ELR (cell line): ENCODE measurements at regions not wholly inside any gene's neighbourhood (a gene's known extent, or its start where the extent isn't known, plus 50 kb on each side); places are given as distances from the start of the nearest gene placed in this dataset.
"Not testable (repeated sequence)": the region's sequence is repeated elsewhere in the genome, so short reads cannot be mapped to it uniquely, and the experiment has no call there.

Experiments used
- DNase-seq: peaks from one replicate; pipeline ENCODE4 v3.0.0-alpha.2; 2015; ENCODE audit warnings: low read depth

DNA sequence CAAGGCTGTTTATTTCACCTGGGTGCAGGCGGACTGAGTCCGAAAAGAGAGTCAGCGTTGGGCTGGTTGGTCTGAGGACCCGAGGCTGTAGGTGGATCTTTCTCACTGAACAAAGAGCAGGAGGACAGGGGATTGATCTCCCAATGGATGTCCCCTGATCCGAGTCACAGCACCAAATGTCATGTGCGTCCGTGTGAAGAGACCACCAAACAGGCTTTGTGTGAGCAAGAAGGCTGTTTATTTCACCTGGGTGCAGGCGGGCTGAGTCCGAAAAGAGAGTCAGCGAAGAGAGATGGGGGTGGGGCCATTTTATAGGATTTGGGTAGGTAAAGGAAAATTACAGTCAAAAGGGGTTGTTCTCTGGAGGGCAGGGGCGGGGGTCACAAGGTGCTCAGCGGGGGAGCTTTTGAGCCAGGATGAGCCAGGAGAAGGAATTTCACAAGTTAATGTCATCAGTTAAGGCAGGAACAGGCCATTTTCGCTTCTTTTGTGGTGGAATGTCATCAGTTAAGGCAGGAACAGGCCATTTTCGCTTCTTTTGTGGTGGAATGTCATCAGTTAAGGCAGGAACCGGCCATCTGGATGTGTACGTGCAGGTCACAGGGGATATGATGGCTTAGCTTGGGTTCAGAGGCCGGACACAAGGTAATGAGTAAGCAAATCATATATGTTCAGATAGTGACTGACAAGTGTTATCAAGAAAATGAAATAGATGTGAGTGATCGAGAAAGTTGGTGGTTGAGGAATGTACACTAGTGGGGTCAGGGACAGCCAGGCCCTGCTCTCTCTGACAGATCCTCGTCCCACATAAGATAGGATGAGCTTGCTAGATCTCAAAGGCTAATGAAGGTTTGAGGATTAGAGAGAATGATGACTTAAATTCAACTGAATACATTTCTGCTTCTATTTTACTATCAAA lies 760.0 kb downstream of the KCNT2 start:
- DNase-seq: not testable (repeated sequence)

GRCh38 chr1:195831789-195832188 lies 776.5 kb downstream of the KCNT2 start:
- DNase-seq: no peak

DNA sequence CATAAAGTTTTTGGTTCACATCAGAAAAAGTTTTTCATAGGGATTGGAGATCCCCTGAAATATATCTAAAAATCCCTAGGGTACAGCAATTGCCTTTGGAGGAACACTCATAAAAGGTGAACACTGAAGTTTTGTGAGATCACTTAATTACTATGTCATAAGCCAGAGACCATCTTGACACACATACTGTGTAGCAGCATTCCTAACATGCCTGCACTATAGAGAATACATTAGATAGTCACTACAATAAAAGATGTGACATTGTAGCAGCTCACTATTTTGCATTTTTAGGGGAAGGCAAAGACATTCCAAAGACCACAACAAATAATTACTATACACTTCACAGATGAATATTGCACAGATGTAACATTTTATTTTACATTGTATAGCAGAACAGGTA lies 779.9 kb downstream of the KCNT2 start:
- DNase-seq: no peak

DNA sequence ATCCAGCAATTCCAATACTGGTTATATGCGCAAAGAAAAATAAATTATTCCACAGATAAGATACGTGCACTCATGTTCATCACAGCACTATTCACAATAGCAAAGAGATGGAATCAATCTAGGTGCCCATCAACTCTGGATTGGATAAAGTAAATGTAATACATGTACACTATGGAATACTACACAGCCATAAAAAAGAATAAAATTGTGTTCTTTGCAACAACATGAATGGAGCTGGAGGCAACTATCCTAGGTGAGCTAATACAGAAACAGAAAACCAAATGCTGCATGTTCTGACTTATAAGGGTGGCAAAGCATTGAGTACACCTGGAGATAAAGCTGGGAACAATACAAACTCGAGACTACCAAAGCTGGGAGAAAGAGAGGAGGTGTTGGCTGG lies 787.3 kb downstream of the KCNT2 start:
- DNase-seq: no peak

DNA sequence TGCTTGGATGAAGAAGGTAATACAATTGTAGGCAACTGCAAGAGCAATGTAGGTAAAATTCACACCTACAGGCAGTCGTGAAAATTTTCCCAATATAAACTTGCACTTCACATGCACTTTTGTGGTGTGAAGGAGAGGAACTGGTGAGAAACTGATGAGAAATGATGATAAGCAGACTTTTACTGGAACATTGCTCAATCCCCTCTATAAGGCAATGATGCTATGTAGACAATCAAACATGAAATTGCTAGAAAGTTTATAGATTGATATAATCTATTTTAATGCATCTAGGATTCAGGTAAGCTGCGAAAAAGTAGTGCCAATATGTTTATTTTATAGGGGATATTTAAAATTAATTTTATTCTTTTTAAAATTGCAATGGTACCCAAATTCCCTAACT lies 802.2 kb downstream of the KCNT2 start:
- DNase-seq: no peak

- peak; percentile 20 for DNase-seq
These were observed 803.7 kb downstream of the KCNT2 start for GRCh38 chr1:195804547-195804946.

DNA sequence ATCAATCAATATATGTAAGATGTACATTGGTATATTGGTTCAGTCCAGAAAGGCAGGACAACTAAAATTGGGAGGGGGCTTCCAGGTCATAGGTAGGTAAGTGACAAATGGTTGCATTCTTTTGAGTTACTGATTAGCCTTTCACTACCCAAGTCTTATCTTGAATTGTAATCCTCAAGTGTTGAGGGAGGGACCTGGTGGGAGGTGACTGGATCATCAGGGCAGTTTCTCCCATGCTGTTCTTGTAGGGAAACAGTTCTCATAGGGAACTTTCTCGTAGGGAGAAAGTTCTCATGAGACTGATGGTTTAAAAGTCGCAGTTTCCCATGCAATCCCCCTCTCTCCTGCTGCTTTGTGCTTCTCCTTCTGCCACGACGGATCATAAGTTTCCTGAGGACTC lies 809.2 kb downstream of the KCNT2 start:
- DNase-seq: no peak

DNA sequence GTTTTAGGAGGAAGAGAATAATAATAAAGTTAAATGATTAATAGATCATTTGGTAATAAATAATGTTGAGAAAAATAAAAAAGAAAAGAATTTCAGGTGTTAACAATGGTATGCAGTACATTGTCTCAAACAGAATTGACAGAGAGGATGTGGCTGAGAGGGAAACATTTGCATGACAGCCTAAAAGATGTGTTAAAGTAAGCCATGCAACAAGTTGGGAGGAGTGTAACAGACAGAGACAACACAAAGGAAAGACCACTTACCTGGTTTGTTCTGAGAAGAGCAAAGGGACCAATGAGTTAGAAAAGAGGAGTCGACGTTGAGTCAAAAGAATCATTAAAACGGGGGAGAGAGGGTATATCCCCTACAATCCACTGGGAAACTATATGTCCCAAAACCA lies 814.0 kb downstream of the KCNT2 start:
- no peak for DNase-seq

GRCh38 chr1:195791796-195792195 lies 816.4 kb downstream of the KCNT2 start:
- peak; percentile 5 for DNase-seq

DNA sequence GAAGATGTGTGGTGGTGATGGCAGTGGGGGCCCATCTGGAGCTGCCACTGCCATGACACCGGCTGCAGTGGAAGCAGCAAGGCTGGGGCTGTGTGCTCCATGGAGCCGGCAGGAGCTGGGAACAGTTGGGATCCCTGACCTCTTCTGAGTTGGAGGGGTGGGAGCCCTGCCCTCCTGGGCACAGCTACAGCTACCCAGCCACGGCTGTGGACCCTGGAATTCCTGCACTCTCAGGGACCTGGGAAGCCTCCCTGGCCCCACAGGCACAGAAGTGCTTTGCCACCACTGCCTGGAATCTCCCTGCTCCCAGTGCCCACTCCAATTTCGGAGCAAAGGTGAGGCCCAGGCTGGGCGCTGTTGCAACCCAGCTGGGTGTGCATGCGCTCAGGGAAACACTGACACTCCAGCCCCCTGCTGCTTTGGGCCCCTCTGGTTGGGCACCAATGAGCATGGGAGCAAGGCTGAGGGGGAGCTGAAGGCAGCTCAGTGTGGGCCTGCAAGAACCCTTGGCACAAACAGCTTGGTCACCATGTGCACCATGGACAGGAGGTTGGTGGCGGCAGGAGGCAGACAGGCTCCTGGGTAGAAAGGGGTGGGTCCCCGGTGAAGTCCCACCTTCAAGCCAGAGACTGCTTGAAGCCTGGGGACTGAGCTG lies 817.6 kb downstream of the KCNT2 start:
- no peak for DNase-seq

GRCh38 chr1:195789321-195789720 lies 818.9 kb downstream of the KCNT2 start:
- no peak for DNase-seq

DNA sequence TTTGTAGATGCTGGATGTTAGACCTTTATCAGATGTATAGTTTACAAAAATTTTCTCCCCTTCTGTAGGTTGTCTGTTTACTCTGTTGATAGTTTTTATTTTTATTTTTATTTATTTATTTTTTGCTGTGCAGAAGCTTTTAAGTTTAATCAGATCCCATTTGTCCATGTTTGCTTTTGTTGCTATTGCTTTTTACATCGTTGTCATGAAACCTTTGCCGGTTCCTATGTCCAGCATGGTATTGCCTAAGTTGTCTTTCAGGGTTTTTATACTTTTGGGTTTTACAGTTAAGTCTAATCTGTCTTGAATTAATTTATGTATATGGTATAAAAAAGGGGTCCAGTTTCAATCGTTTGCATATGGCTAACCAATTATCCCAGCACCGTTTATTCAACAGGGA lies 819.5 kb downstream of the KCNT2 start:
- no peak for DNase-seq

GRCh38 chr1:195785830-195786229 lies 822.4 kb downstream of the KCNT2 start:
- no peak for DNase-seq

GRCh38 chr1:195773931-195774330 lies 834.3 kb downstream of the KCNT2 start:
- DNase-seq: no peak

- no peak for DNase-seq
These were observed 838.8 kb downstream of the KCNT2 start for GRCh38 chr1:195769461-195769860.

DNA sequence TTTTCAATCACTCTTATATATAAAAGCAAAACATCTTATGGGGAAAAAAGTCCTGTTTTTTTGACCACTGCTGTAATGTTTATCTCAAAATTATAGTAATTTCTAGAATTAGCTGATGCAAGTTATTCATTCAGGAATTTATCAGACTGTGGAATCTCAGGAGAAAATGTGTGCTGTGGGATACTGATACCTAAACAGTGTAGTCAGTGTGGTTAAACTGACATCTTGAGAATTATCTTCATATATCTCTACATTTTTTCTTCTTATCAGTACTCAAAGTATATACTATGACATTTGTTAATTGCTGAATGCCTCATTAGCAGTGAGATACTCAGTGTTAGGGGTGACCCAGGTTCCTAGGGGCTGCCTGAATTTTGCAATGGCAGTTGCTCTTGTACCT lies 839.3 kb downstream of the KCNT2 start:
- DNase-seq: no peak

GRCh38 chr1:195768377-195768776 lies 839.9 kb downstream of the KCNT2 start:
- DNase-seq: no peak

- DNase-seq: peak; percentile 60
These were observed 841.5 kb downstream of the KCNT2 start for GRCh38 chr1:195766709-195767108.

GRCh38 chr1:195765099-195765498 lies 843.1 kb downstream of the KCNT2 start:
- DNase-seq: no peak

DNA sequence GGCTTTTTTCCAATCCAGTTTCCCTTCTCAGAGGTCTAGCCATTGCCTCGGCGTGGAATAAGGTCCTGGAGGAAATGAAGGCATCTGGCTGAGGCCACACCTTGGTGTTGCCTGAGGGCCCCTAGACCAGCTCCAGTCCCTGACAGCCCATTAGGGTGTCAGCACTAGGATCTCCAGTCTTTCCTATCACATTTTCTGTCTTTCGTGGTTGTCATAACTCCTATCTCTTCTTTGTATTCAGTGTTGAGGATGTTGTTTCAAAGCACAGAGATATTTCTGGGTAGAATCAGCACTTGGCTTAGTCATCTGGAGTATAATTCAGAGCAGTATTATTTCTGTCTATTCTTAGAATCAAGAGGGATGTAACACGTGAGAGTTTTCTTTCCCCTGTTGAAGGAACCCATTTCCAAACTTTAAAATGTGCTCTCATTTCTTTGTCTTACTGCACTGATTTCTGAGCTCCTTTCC lies 844.3 kb downstream of the KCNT2 start:
- DNase-seq: no peak

DNA sequence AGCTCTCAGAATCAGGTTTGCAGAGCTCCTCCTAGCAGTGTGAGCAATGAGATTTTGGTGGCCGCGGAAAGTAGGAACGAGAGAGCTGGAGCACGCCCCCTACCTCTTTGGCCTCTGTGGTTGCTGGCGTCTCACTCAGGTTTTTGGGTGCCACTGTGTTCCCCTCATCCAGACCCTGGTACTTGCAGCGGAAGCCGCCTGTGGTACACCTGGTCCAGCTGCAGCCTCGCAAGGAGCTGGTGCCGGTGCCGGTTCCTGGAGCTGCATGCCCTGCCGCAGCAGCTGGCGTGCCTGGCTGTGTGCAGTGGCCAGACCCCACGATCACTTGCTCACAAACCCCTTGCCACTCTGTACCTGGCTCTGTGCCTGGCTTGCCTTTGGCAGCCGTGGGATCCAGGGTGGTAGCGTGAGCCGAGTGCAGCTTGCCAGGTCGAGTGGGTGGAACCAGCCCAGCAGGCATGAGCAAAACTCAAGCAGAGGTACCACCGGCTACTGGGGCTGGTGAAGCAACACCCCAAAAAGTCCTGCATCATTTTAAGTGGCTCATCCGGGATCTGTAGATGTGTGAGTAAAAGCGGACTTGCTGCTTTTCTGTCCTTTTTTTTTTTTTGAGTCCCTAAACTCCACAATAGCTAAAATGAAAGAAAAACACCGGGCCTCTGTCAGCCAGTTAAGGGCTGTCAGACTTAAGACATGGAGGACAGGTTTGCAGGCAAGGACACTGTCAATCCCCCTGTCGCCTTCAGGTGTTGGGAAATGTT lies 844.9 kb downstream of the KCNT2 start:
- DNase-seq: no peak

DNA sequence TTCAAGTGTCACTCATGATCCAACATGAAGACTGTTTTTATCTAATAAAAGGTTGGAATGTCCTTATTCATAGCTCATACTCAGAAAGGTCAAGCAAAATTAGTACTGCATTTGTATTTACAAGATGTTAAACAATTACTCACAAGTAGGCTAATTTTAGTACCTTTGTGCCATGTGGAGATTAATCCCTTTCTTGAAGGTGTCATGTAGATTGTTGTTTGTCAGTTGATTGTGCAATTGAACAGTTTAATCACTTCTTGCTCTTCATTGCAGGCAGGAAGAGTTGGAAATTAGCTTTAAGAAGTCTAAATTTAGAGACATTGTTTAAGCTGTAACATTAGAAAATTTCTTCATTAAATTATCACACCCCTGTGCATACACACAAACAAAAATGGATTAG lies 847.1 kb downstream of the KCNT2 start:
- DNase-seq: no peak

- no peak for DNase-seq
These were observed 852.1 kb downstream of the KCNT2 start for GRCh38 chr1:195756109-195756508.
